DMS114 treated with DMSO at 0.1 percent for 48 hours (cell line): ENCODE measurements at regions not wholly inside any gene's neighbourhood (a gene's known extent, or its start where the extent isn't known, plus 50 kb on each side); places are given as distances from the start of the nearest gene placed in this dataset.

ENCODE experiments used
- DNase-seq: peaks from one replicate; lab custom pipeline; 2025; ENCODE audit not compliant: unreplicated experiment; lab: John Stamatoyannopoulos, UW

DNA sequence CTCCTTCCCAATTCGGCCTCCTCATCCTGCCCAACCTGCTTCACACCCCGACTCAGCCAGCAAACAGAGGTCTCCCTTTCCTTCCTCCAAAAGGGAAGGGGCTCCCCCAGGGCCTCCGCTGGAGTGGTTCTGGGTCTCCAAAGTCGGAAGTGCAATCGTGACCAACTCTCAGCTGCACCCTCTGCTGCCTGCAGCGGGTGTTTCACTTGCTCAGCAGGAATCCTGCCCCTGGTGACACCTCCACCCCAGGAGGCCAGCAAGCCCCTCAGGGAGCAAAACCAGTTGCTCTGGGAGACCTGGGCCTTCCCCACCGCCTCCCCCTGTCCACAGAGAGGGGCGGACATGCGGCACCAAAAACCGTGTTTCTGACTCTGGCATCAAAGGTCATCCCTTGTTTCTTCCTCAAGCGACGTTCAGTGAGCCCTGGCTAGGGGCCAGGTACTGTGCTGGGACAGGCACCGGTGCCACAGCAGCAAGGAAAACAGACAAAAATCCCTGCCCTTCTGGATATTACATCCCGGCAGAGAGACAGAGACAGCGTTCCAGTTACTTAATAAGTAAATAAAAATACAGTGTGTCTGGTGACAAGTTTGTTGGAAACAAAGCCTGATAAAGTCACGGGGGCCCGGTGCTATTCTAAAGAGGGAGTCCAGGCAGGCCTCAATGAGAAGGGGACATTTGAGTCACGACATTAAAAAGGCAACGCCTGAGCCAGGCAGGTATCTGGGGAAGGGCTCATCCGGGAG is 219.0 kb downstream of the BMP7 start:
- DNase-seq, result no peak

DNA sequence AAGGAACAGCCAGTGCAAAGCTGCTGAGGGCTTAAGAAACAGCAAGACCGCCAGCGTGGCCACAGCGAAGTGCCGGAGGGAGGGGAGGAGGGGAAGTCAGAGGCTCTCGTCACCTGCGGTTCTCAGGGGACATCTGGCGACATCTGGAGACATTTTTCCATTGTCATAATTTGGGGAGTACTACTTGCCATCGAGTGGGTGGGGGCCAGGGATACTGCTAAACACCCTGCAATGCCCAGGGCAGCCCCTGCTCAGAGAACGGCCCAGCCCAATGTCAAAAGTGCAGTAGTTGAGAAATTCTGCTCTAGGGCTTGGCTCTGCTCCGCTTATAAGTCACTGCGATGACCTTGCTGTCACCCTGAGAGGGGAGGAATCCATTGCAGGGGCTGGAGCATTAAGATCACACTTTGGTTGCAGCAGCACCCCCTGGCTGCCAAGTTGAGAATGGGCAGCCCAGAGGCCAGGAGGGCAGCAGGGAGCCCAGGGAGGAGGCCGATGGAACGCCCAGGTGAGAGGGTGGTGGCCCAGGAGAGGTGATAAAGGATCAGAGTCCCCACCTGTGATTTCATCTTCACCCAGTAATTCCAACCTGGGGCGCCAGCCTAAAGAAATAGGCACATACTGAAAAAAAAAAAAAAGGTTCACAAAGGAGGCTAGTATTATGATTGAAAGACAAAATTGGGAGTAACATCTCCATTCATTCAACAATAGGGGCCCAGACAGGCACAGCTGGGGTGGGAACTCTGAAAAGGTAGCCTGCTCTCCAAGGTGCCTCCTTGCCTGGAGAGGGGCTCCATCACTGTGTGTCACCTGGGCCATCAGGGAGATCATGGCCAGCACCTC is 218.2 kb downstream of the BMP7 start:
- DNase-seq, result no peak

DNA sequence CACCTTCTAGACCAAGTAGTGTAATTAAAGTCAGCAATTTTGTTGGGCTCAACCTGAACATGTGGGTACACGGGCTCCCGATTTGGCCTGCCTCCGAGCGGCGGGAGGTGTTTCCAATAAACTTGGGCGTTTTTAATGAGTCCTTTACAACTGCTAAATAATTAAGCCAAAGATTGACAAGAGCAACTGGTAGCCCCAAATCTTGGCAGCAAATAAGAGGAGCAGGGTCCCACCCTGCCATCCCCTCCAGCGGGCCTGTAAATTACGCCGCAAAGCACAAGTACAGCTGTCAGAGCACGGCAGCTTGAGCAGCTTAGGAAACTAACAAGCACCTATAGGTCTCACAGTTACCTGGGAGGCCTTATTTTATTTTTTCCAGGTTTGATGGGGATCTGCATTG is 217.1 kb downstream of the BMP7 start:
- DNase-seq, result no peak

DNA sequence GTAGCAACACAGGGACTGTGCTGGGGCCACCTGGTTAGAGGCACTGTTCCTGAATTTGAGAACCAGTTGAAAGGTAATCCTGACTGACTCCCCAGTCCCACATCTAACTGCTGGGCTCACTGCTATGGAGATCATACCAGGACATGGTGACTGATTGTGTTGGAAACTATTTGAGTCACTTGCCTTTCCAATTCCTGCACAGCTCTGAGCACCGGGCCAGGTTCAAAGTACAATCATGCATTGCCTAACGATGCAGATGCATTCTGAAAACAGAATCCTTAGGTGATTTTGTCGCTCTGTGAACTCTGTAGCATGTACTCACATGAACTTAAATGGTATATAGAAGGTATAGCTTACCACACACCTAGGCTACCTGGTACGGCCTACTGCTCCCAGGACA is 215.3 kb downstream of the BMP7 start:
- no peak for DNase-seq

DNA sequence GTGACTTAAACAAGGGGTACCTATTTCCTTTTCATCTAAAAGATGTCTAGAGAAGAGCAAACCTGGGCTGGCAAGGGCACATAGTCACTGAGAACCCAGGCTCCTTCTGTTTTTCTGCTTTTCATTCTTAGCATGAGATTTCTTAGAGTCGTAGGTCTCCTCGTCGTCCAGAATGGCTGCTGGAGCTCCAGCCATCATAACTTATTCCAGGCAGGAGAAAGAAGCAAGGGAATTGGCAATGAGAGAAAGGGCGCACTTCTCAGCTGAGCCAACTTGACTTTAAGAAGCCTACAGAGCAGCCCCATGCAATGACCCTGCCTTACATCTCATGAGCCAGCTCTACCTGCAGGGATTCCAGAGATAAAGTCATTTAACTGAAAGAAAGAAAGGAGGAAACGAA is 213.4 kb downstream of the BMP7 start:
- no peak for DNase-seq

DNA sequence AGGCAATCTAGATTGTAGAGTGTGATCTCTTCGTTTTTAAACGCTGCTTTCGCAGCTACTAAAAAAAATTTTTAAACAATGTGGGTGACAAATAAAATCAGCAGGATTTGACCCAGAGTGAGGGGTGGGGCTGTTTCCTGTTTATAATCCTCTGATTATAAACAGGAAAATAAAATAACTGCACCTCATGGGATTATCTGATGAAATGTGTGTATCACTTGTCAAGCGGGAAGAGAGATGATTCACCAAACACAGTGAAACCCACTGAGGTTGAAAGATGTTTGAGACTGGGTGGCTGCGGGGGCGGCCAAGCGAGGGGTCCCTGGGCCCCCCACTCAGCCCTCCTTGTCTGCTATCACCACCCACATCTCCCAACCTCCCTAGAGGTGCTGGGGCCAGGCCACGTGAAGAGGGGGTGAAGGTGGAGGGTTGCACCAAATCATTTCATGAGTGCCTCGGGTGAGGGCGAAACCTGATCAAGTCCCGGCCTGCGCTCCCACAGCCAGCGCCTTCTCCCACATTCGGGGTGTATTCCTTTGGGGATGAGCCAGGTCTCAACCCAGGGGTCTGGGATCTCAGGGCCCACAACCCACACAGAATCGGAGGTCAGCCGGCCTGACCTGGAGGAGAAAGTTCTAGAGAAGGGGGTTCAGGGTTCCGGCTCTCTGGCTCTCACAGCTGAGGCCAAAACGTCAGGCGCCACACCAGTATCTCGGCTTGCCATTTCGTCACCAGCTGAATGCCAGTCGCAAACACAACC is 212.5 kb downstream of the BMP7 start:
- DNase-seq, result no peak

DNA sequence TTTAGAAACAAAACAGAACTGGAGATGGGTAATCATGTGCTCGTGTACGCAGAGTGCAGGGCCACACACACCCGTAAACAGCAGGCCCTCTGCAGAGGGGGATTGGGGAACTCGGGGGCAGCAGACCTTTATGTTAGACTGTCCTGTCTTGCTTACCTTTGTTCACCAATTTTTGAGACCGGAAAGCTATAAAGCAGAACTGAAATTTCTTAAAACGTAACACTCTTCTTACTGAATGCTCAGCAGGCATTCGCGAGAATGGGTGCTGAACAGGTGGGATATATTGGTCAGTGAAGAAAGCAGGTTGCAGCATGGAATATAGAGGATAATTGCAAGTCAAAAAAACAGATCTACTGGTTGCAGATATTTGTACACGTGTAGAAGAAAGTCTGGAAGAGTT is 211.1 kb downstream of the BMP7 start:
- DNase-seq, result no peak

DNA sequence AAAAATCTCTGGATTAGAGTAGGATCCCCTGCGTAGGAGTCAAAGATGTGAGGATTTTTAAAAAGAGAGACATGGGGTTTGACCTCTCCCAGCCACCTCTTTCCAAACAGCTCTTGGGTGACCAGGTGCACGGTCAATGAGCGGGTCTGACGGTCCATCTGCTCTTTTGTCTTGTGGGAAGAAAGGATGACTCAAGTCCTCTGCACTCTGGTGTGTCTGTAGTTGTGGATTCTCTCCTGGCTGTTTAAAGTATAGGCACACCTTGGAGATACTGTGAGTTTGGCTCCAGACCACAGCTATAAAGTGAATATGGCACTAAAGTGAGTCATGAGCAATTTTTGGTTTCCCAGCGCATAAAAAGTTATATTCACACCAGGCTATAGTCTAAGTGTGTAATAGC is 209.8 kb downstream of the BMP7 start:
- DNase-seq, result no peak

DNA sequence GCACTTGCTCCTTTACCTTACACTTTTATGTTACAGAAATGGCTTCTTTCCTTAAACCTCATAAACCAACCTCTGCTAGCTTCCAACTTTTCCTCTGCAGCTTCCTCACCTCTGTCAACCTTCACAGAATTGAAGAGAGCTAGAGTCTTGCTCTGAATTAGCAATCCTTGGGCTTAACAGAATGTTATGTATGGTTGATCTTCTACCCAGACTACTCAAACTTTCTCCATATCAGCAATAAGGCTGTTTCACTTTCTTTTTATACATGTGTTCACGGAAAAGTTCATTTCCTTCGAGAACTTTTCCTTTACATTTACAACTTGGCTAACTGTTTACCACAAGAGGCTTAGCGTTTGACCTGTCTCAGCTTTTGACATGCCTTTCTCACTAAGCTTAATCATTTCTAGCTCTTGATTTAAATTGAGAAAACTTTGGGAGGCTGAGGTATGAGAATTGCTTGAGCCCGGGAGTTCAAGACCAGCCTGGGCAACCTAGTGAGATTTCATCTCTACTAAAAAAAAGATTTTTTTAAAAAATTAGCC is 207.3 kb downstream of the BMP7 start:
- DNase-seq, result no peak

DNA sequence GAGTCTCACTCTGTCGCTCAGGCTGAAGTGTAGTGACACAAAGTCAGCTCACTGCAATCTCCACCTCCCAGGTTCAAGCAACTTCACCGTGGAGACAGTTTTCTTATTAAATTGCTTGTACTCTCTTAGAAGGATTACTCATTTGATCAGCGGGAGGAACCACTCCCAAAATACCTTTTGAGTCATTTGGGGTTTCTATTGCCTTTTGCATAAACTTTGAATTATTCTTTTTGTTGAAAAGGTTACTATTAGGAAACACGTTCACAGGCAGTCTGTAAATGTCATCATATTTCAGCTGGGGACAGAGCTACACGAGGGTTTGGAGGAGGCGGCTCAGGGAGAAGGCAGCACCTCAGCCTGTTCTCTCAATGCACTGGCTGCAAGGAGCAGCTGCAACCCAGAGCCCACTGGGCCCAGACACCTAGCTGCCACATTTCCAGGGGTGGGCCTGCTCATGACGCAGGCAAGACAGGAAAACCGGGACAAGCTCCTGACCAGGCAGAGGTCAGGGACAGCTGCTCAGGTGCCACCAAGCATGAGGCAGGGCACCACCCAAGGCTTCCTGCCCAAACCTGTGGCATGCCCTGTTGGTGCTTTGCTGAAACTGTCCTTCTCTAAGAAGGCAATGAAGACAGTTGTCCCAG is 205.9 kb downstream of the BMP7 start:
- no peak for DNase-seq

DNA sequence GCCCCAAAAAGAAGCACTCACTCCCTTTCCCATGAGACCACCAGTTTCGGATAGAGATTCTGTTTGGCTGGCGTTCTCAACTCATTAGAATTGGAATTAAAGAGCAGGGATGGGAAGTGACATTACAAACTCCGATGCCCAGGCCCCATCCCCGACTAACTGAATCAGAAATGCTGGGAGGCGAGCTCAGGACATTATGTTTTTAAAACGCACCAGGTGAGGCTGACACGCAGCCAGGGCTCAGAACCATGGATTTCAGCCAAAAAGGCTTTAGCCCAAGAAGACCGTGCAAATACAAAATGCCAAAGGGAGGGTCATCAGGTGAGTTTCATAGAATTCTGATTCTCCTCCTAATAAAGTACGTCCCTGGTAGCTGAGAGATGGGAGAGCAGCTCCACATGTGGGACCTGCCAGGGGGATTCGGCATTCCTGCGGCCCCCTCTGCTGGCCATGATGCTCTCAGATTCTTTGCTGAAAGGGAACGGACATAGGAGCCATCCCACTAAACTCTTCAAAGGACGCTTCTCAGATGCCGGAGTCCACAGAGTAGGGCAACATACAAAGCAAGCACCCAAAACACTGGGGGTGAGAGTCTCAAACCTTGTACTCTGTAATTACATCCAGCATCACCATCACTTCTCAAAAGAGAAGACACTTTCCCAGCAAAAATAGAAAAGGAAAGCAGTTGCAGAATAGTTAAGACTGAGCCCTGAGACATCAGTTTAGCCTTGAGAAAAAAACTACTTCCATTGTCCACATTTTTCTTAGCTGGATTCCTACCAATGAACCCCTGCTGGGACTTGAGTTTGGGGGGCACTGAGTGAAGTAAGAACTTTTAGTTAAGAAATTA is 205.2 kb downstream of the BMP7 start:
- peak; percentile 25 for DNase-seq

DNA sequence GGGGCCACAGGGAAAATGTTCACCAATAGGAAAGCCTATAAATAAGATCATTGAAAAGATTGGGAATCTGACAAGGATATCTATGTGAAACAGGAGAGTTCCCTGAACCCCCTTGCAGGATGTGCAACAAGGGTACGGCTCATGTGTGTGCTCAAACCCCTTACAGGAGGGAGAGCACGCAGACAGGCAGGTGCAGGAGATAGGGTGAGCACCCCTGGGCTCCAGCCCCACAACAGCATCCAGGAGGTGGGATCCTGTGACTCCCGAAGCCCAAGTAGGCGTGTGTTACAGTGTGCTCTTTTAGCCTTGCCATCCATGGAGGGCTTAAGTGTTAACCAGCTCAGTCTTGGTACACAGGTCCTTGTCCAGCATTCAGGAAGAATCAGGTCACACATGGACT is 204.2 kb downstream of the BMP7 start:
- DNase-seq, result no peak

DNA sequence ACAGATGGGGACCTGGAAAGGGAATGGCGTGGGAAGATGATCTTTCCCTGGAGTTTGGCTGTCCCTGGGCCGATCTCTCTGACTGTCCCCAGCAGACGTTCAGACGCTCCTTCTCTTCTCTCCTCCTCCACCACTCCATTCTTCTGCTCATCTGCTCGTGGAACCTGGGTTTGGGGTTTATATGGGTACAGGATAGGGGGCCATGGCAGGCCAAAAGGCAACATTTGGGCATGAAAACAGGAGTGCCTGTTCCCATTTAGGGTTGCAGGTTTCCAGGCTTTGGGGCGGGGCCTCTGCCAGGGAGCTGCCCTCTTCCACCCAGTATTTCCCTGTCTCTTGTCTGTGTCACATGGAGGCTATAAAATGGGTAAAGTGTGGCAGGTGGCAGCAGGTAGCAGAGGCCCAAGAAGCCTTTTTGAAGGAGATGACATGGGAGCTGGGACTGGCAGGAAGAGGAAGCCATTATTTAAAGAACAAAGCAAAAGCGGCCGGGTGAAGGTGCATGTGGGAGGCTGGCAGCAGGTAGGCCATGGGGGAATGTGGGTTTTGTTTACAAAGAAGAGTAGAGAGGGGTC is 203.7 kb downstream of the BMP7 start:
- no peak for DNase-seq

DNA sequence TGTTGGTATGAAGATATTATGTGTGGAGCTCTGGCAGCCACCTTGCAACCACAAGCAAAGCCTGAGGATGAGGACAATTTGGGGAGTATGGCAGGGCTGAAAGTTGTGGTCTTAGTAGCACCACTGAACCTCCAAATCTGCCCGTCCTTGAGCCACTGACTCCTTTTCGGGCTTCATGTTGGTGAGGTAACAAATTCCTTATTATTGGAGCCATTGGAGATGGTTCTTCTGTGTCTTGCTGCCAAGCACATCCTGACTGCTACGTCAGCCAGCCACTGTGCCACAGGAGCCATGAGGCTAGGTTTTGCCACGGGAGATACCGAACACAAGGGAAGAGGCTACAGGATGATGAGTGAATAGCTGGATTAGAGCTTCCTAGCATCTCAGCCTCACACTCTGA is 201.6 kb downstream of the BMP7 start:
- no peak for DNase-seq

DNA sequence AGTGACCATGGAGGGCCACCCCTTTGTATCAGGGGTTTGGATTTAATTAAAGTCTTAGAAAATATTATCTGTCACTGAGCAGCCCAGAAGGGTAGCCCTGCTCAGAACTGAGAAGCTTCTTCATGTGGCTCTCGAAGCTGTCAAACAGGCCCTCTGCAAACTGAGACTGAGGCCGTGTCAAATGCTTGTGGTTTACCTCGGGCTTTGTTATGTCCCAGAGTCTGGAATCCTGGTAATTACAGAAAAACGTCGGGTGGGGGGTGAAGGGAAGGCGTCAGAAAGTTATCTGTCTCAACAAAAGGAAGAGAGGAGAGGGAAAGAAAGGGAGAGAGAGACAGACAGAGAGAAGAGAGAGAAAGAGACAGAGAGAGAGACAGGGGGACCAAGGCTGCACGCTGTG is 200.8 kb downstream of the BMP7 start:
- no peak for DNase-seq

DNA sequence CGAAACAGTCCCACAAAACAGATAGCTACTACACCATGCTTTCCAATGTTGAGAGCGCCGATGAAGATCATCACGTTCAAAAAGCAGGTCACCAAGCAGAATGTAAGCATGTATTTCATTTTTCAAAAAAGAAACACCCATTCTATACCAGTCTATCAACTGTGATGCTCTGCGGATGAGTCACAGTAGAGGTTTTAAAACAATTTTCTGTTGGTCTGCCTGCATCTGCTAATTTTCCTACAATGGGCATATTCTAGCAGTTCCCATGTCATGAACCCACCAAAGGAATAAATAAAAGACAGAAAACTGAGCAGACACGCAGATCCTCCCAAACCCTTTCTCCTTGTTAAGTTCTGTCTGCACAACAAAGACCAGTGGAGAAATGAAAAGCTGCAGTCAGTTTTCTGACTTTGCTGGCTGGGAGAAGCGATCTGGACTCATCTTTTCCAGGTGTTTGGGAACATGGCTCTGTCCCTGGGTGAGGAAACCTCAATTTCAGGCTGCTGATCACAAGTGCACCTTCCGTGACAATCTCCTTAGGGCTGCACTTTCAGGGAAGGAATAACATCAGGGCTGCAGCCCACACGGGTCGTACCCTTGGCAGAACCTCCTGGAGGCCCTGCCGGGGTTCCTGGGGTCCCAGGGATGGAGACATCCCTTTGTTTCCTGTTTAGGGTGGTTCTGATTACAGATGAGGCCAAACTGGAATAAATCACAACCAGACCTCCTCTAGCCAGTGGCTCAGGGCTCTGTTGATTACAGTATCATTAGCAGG is 200.1 kb downstream of the BMP7 start:
- no peak for DNase-seq

DNA sequence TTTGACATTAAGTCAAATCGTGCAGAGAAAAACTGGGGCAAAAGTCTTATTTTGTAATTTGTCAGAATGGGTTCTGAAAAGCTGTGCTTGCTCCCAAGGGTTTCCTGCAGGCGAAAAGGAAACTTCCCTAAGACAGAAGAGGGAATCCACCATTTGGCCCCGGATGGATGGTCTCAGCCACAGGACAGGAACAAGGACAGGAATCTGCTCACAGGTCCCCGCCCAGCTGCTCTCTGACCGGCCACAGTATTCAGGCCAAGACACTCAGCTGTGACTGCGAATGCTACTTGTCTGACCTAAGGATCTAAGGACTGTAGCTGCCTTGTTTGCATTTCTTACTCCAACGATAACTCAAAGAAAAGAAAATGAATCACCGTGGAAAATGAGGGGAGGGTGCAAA is 197.0 kb downstream of the BMP7 start:
- no peak for DNase-seq

DNA sequence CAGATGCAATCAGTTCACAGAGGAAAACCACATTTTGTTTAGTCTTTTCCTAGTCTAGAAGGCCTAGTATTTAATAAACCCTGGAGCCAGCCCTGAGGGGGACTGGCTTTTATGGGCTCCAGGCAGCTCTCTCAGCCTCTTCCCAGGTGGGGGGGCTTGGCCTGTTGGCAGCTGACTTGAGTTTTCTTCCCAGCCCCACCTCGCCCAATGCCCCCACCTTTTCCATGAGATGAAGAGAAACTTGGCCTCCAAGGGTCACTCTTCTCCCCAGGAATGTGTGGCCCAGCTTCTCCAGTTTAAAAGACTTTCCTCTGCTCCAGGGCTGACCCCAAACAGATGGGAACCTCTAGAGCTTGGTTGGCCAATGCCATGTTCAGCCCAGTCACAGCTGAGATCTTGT is 196.1 kb downstream of the BMP7 start:
- no peak for DNase-seq

DNA sequence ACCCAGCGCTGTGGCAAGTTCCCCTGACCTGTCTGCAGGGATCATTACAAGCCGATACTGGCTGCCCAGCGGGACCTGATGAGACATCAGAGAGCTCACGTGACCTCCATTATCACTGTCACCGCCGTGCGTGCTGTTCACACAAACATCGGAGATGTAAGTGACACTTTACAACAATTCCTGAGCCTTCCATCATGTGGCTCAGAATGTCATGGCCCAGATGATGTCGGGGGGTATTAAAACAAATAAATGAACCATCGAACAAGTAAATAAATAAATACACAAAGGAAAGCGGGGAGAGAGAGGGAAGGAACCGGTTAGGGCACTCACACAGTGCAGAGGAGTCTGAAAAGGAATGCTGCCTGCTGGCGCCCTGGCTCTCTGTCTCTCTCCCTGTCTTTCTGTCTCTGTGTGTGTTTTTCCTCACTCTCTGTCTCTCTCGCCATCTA is 195.1 kb downstream of the BMP7 start:
- DNase-seq, result no peak
